ENCODE measurements at regions not wholly inside any gene's neighbourhood (a gene's known extent, or its start where the extent isn't known, plus 50 kb on each side); places are given as distances from the start of the nearest gene placed in this dataset.

- H3K9me2 ChIP-seq (ENCODE audit: insufficient read depth), result no peaks in the 10 kb centered on the region
Measured at GRCh38 chr5:59976342-59976741, 82.8 kb upstream of the PDE4D start.

GRCh38 chr5:59972043-59972442 lies 78.5 kb upstream of the PDE4D start:
- Histone ChIP-seq H3K9me3 (ENCODE audit: insufficient read depth, low read depth) (no peaks in the 10 kb centered on the region), H3K79me2 (ENCODE audit: low read depth) (no peaks in the 10 kb centered on the region), H3K4me1 (replicated peaks; ENCODE audit: insufficient read depth) (no peaks in the 10 kb centered on the region), H4K20me1 (ENCODE audit: insufficient read depth) (no peaks in the 10 kb centered on the region), H3K9me2 (ENCODE audit: insufficient read depth) (no peaks in the 10 kb centered on the region), H3K4me3 (no peak overlapping the region), H3K27ac (no peak overlapping the region), H3K27me3 (ENCODE audit: insufficient read depth, low read depth) (no peaks in the 10 kb centered on the region), H3K36me3 (ENCODE audit: low read depth) (no peaks in the 10 kb centered on the region), H3F3A (ENCODE audit: insufficient read depth, low read depth) (no peaks in the 10 kb centered on the region), H2AFZ (no peak overlapping the region), H3K4me2 (no peak overlapping the region)
- no TSS peak for BruUV-seq (replicated peaks)
- CTCF ChIA-PET, result no interaction called here
- intact Hi-C loops (cut with micrococcal nuclease; ENCODE audit: unreplicated experiment), result no loop called here
- POLR2A ChIA-PET (ENCODE audit: unreplicated experiment), result no interaction called here
- TF ChIP-seq CTCF (conservative IDR thresholded peaks at IDR 0.05), result no peak
- TF ChIP-seq EZH2 (IDR thresholded peaks at IDR 0.05; ENCODE audit: low read depth), result no peak
- DNase-seq, result no peak

More at GRCh38 chr5:59976342-59976741, 82.8 kb upstream of the PDE4D start:
- intact Hi-C loops (cut with micrococcal nuclease; ENCODE audit: unreplicated experiment), result no loop called here
- DNase-seq, result no peak
- Histone ChIP-seq H3K36me3 (ENCODE audit: low read depth) (no peaks in the 10 kb centered on the region), H3K4me2 (no peak overlapping the region), H3K79me2 (ENCODE audit: low read depth) (no peaks in the 10 kb centered on the region), H2AFZ (no peak overlapping the region), H3K9me3 (ENCODE audit: insufficient read depth, low read depth) (no peaks in the 10 kb centered on the region), H3K27me3 (ENCODE audit: insufficient read depth, low read depth) (no peaks in the 10 kb centered on the region), H3K4me3 (no peak overlapping the region), H3K4me1 (replicated peaks; ENCODE audit: insufficient read depth) (no peaks in the 10 kb centered on the region), H3K27ac (no peak overlapping the region), H3F3A (ENCODE audit: insufficient read depth, low read depth) (no peaks in the 10 kb centered on the region), H4K20me1 (ENCODE audit: insufficient read depth) (no peaks in the 10 kb centered on the region)
- POLR2A ChIA-PET (ENCODE audit: unreplicated experiment), result no interaction called here
- no peak for TF ChIP-seq EZH2 (IDR thresholded peaks at IDR 0.05; ENCODE audit: low read depth)
- TF ChIP-seq CTCF (conservative IDR thresholded peaks at IDR 0.05), result no peak
- no TSS peak for BruUV-seq (replicated peaks)
- CTCF ChIA-PET, result no interaction called here

GRCh38 chr5:59959330-59959729 lies 65.8 kb upstream of the PDE4D start:
- POLR2A ChIA-PET (ENCODE audit: unreplicated experiment), result no interaction called here
- CTCF ChIA-PET, result no interaction called here
- Histone ChIP-seq H3K79me2 (ENCODE audit: low read depth) (no peaks in the 10 kb centered on the region), H4K20me1 (ENCODE audit: insufficient read depth) (no peaks in the 10 kb centered on the region), H3K4me1 (replicated peaks; ENCODE audit: insufficient read depth) (no peaks in the 10 kb centered on the region), H3F3A (ENCODE audit: insufficient read depth, low read depth) (no peaks in the 10 kb centered on the region), H3K27ac (no peak overlapping the region), H2AFZ (no peak overlapping the region), H3K9me2 (ENCODE audit: insufficient read depth) (no peaks in the 10 kb centered on the region), H3K36me3 (ENCODE audit: low read depth) (no peaks in the 10 kb centered on the region), H3K4me3 (no peak overlapping the region), H3K27me3 (ENCODE audit: insufficient read depth, low read depth) (no peaks in the 10 kb centered on the region), H3K4me2 (no peak overlapping the region), H3K9me3 (ENCODE audit: insufficient read depth, low read depth) (no peaks in the 10 kb centered on the region)
- no TSS peak for BruUV-seq (replicated peaks)
- TF ChIP-seq EZH2 (IDR thresholded peaks at IDR 0.05; ENCODE audit: low read depth) (no peak), CTCF (conservative IDR thresholded peaks at IDR 0.05) (no peak)
- intact Hi-C loops (cut with micrococcal nuclease; ENCODE audit: unreplicated experiment), result no loop called here
- DNase-seq, result no peak
